ENCODE measurements at regions not wholly inside any gene's neighbourhood (a gene's known extent, or its start where the extent isn't known, plus 50 kb on each side); places are given as distances from the start of the nearest gene placed in this dataset.
A peak's percentile ranks its signal among the peaks of the same experiment; 100 is the strongest.

DNA sequence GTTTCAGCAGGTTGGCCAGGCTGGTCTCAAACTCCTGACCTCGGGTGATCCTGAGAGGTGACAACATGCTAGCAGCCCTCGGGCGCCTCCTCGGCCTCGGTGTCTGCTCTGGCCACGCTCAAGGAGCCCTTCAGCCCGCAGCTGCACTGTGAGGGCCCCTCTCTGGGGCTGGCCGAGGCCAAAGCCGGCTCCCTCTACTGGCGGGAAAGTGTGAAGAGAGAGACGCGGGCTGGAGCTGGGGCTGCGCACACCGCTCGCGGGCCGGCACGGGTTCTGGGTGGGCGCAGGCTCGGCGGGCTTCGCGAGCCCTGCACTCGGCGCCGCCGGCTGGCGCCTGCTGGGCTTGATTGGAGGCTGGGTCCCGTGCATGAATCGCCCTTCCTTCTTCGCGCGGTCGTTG lies 80.8 kb upstream of the RBM24 start (continued):
- peak; percentile 88 for TF ChIP-seq TBP (IDR thresholded peaks at IDR 0.05; ENCODE audit: low read depth, low read length)
- TF ChIP-seq, protein P1, sequence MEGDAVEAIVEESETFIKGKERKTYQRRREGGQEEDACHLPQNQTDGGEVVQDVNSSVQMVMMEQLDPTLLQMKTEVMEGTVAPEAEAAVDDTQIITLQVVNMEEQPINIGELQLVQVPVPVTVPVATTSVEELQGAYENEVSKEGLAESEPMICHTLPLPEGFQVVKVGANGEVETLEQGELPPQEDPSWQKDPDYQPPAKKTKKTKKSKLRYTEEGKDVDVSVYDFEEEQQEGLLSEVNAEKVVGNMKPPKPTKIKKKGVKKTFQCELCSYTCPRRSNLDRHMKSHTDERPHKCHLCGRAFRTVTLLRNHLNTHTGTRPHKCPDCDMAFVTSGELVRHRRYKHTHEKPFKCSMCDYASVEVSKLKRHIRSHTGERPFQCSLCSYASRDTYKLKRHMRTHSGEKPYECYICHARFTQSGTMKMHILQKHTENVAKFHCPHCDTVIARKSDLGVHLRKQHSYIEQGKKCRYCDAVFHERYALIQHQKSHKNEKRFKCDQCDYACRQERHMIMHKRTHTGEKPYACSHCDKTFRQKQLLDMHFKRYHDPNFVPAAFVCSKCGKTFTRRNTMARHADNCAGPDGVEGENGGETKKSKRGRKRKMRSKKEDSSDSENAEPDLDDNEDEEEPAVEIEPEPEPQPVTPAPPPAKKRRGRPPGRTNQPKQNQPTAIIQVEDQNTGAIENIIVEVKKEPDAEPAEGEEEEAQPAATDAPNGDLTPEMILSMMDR (IDR thresholded peaks at IDR 0.05; ENCODE audit: control extremely low read depth in 1 of 3, insufficient read depth in 1 of 3, low read depth in 1 of 3, low read length in 3 of 3): peak; percentile 67 to 74 (median 71)
- TF ChIP-seq BACH1 (IDR thresholded peaks at IDR 0.05; ENCODE audit: low read length): peak; percentile 83
- no peak for TF ChIP-seq CEBPB (IDR thresholded peaks at IDR 0.05; ENCODE audit: low read depth, low read length)
- no peak for TF ChIP-seq CTBP2 (IDR thresholded peaks at IDR 0.05; ENCODE audit: borderline replicate concordance, insufficient read depth, insufficient read length, low read length)
